ENCODE measurements at regions not wholly inside any gene's neighbourhood (a gene's known extent, or its start where the extent isn't known, plus 50 kb on each side); places are given as distances from the start of the nearest gene placed in this dataset.

- Histone ChIP-seq H3K4me2 (ENCODE audit: control insufficient read depth, extremely low read depth, insufficient read depth, low read depth, low read length) (no peak overlapping the region), H3K4me1 (ENCODE audit: control insufficient read depth, extremely low read depth, insufficient read depth, low read length) (no peaks in the 10 kb centered on the region), H3K27ac (ENCODE audit: control insufficient read depth, insufficient read depth, low read length) (no peak overlapping the region), H4K20me1 (ENCODE audit: control insufficient read depth, extremely low read depth, insufficient read depth, low read length) (no peaks in the 10 kb centered on the region), H3K79me2 (ENCODE audit: control insufficient read depth, insufficient read depth, low read length) (no peaks in the 10 kb centered on the region), H3K4me3 (ENCODE audit: control insufficient read depth in 2 of 3, extremely low read depth in 1 of 3, insufficient read depth in 2 of 3, low read depth in 1 of 3, low read length in 3 of 3) (no peak overlapping the region), H3K36me3 (ENCODE audit: control insufficient read depth in 2 of 2, extremely low read depth in 1 of 2, insufficient read depth in 2 of 2, low read length in 2 of 2) (no peaks in the 10 kb centered on the region), H3K9me3 (ENCODE audit: control insufficient read depth, low read depth, low read length) (no peaks in the 10 kb centered on the region), H3K9me1 (ENCODE audit: control insufficient read depth, extremely low read depth, insufficient read depth, low read length) (no peaks in the 10 kb centered on the region), H3K9ac (ENCODE audit: control insufficient read depth, extremely low read depth, insufficient read depth, low read length) (no peak overlapping the region), H3K27me3 (ENCODE audit: control insufficient read depth, extremely low read depth, insufficient read depth, low read length) (no peaks in the 10 kb centered on the region), H2AFZ (ENCODE audit: control insufficient read depth, low read length) (no peak overlapping the region)
- DNase-seq (ENCODE audit: low read depth, low spot score) = no peak
- FAIRE-seq = no peak
- dilution Hi-C loops (cut with MboI; ENCODE audit: extremely low pct_ligation_motif_present, low sequenced_read_pairs) = no loop called here
- no peak for TF ChIP-seq EZH2 (IDR thresholded peaks at IDR 0.05; ENCODE audit: low read length)
- TF ChIP-seq, protein P1, sequence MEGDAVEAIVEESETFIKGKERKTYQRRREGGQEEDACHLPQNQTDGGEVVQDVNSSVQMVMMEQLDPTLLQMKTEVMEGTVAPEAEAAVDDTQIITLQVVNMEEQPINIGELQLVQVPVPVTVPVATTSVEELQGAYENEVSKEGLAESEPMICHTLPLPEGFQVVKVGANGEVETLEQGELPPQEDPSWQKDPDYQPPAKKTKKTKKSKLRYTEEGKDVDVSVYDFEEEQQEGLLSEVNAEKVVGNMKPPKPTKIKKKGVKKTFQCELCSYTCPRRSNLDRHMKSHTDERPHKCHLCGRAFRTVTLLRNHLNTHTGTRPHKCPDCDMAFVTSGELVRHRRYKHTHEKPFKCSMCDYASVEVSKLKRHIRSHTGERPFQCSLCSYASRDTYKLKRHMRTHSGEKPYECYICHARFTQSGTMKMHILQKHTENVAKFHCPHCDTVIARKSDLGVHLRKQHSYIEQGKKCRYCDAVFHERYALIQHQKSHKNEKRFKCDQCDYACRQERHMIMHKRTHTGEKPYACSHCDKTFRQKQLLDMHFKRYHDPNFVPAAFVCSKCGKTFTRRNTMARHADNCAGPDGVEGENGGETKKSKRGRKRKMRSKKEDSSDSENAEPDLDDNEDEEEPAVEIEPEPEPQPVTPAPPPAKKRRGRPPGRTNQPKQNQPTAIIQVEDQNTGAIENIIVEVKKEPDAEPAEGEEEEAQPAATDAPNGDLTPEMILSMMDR (optimal IDR thresholded peaks at IDR 0.05 in 1 of 3, IDR thresholded peaks at IDR 0.05 in 1 of 3, conservative IDR thresholded peaks at IDR 0.05 in 1 of 3; ENCODE audit: extremely low read depth in 1 of 3, insufficient read depth in 2 of 3, low read length in 3 of 3) = no peak
Measured at GRCh38 chr16:62530426-62530825, 494.2 kb upstream of the CDH8 start.

DNA sequence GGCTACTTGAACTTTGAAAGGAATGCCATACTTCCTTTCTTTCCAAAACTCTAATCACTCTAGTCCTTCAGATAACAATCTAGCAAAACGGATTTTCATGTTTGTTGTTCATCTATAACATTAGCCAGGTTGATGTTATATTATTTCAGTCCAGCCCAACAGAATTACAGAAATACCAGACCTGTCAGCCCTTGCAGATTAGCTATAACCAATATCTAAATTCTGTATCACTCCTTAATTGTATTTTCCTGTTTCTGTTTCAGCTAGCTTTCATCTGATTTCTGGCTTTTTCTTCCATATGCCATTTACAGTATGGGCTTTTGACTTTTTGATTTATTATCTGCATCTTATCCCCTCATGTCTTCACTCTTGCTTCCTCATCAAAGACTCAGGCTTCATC is 479.8 kb upstream of the CDH8 start:
- dilution Hi-C loops (cut with MboI; ENCODE audit: extremely low pct_ligation_motif_present, low sequenced_read_pairs) = no loop called here

More for the DNA sequence above, 479.8 kb upstream of the CDH8 start:
- no peak overlapping the region for H2AFZ ChIP-seq (ENCODE audit: control insufficient read depth, low read length)
- no peak overlapping the region for H3K9ac ChIP-seq (ENCODE audit: control insufficient read depth, extremely low read depth, insufficient read depth, low read length)
- no peaks in the 10 kb centered on the region for H3K79me2 ChIP-seq (ENCODE audit: control insufficient read depth, insufficient read depth, low read length)
- H3K9me1 ChIP-seq (ENCODE audit: control insufficient read depth, extremely low read depth, insufficient read depth, low read length) = no peaks in the 10 kb centered on the region
- H3K27me3 ChIP-seq (ENCODE audit: control insufficient read depth, extremely low read depth, insufficient read depth, low read length) = no peaks in the 10 kb centered on the region
- H3K9me3 ChIP-seq (ENCODE audit: control insufficient read depth, low read depth, low read length) = no peaks in the 10 kb centered on the region
- TF ChIP-seq EZH2 (IDR thresholded peaks at IDR 0.05; ENCODE audit: low read length) = no peak
- TF ChIP-seq, protein P1 (optimal IDR thresholded peaks at IDR 0.05 in 1 of 3, IDR thresholded peaks at IDR 0.05 in 1 of 3, conservative IDR thresholded peaks at IDR 0.05 in 1 of 3; ENCODE audit: extremely low read depth in 1 of 3, insufficient read depth in 2 of 3, low read length in 3 of 3) = no peak
- no peaks in the 10 kb centered on the region for H4K20me1 ChIP-seq (ENCODE audit: control insufficient read depth, extremely low read depth, insufficient read depth, low read length)
- H3K36me3 ChIP-seq (ENCODE audit: control insufficient read depth in 2 of 2, extremely low read depth in 1 of 2, insufficient read depth in 2 of 2, low read length in 2 of 2) = no peaks in the 10 kb centered on the region
- no peak for DNase-seq (ENCODE audit: low read depth, low spot score)
- H3K4me2 ChIP-seq (ENCODE audit: control insufficient read depth, extremely low read depth, insufficient read depth, low read depth, low read length) = no peak overlapping the region
- no peak overlapping the region for H3K4me3 ChIP-seq (ENCODE audit: control insufficient read depth in 2 of 3, extremely low read depth in 1 of 3, insufficient read depth in 2 of 3, low read depth in 1 of 3, low read length in 3 of 3)
- no peaks in the 10 kb centered on the region for H3K4me1 ChIP-seq (ENCODE audit: control insufficient read depth, extremely low read depth, insufficient read depth, low read length)
- H3K27ac ChIP-seq (ENCODE audit: control insufficient read depth, insufficient read depth, low read length) = no peak overlapping the region
- FAIRE-seq = no peak

All from keratinocyte (primary cell).